ENCODE measurements at regions not wholly inside any gene's neighbourhood (a gene's known extent, or its start where the extent isn't known, plus 50 kb on each side); places are given as distances from the start of the nearest gene placed in this dataset.

GRCh38 chr10:118956802-118957442 lies 72.6 kb upstream of the NANOS1 start:
- TF ChIP-seq POLR2A (IDR thresholded peaks at IDR 0.05; ENCODE audit: low read length): no peak
- TF ChIP-seq GATA1 (IDR thresholded peaks at IDR 0.05; ENCODE audit: low read depth, low read length): no peak

Measured in erythroblast (primary cell).